DND-41 (cell line): ENCODE measurements at regions not wholly inside any gene's neighbourhood (a gene's known extent, or its start where the extent isn't known, plus 50 kb on each side); places are given as distances from the start of the nearest gene placed in this dataset.

ENCODE experiments used
- EZH2 ChIP-seq: IDR thresholded peaks from 3 replicates; pipeline ENCODE4 v1.6.1; 2012; ENCODE audit warnings: borderline replicate concordance, low read depth, mild to moderate bottlenecking, moderate library complexity, low read length, inconsistent platforms; ENCODE audit not compliant: severe bottlenecking
- TF ChIP-seq, protein P1 (sequence below): IDR thresholded peaks from 2 replicates; pipeline ENCODE4 v1.5.1; 2012; ENCODE audit warnings: borderline replicate concordance, low read length, moderate library complexity, mild to moderate bottlenecking; ENCODE audit not compliant: poor library complexity, severe bottlenecking; ENCODE audit errors: extremely low read depth

DNA sequence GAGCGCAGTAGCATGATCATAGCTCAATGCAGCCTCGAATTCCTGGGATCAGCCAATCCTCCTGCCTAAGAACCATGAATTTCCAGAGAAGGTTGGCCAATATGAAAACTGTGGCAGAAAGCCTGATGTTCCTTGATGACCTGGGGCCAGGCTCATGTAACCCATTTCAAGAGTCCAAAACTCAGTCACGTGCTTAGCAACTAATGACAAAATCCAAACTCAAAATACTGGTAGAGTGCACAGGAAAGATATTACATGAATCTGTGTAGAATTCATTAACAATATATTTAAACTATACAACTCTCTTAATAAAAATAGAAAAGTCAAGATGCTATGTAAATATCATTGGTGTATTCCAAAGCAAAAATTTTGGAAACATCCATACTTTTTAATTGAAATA is 265.7 kb upstream of the NDST3 start:
- TF ChIP-seq, protein P1, sequence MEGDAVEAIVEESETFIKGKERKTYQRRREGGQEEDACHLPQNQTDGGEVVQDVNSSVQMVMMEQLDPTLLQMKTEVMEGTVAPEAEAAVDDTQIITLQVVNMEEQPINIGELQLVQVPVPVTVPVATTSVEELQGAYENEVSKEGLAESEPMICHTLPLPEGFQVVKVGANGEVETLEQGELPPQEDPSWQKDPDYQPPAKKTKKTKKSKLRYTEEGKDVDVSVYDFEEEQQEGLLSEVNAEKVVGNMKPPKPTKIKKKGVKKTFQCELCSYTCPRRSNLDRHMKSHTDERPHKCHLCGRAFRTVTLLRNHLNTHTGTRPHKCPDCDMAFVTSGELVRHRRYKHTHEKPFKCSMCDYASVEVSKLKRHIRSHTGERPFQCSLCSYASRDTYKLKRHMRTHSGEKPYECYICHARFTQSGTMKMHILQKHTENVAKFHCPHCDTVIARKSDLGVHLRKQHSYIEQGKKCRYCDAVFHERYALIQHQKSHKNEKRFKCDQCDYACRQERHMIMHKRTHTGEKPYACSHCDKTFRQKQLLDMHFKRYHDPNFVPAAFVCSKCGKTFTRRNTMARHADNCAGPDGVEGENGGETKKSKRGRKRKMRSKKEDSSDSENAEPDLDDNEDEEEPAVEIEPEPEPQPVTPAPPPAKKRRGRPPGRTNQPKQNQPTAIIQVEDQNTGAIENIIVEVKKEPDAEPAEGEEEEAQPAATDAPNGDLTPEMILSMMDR = no peak
- TF ChIP-seq EZH2 = no peak
